ENCODE measurements at regions not wholly inside any gene's neighbourhood (a gene's known extent, or its start where the extent isn't known, plus 50 kb on each side); places are given as distances from the start of the nearest gene placed in this dataset.

- Histone ChIP-seq H3K79me1 (ENCODE audit: low read depth, low read length) (no peaks in the 10 kb centered on the region), H2BK20ac (ENCODE audit: low read length) (no peak overlapping the region), H3K56ac (replicated peaks; ENCODE audit: insufficient read length, low read depth, low read length) (no peak overlapping the region), H3K4me3 (ENCODE audit: extremely low read depth in 1 of 4, insufficient read depth in 2 of 4, low read depth in 3 of 4, low read length in 4 of 4) (peak overlapping the region in 1 of 4 experiments; percentile 20; a peak in 1 of 8 replicates), H3K27ac (ENCODE audit: low read depth, low read length) (no peak overlapping the region), H4K8ac (ENCODE audit: extremely low read depth, insufficient read depth, low read length) (no peak overlapping the region), H2BK15ac (ENCODE audit: low read length) (no peak overlapping the region), H3K18ac (ENCODE audit: extremely low read depth, low read length) (no peak overlapping the region), H2BK12ac (ENCODE audit: low read depth, low read length) (no peak overlapping the region), H3K23me2 (ENCODE audit: low read depth, low read length) (no peaks in the 10 kb centered on the region), H3K9ac (replicated peaks in 1 of 4; ENCODE audit: extremely low read depth in 1 of 4, low read depth in 3 of 4, low read length in 3 of 4) (no peak overlapping the region), H2AFZ (ENCODE audit: low read length) (no peak overlapping the region), H2AK5ac (ENCODE audit: low read depth, low read length) (no peak overlapping the region), H3K23ac (ENCODE audit: insufficient read length) (no peak overlapping the region), H3K4me2 (ENCODE audit: insufficient read depth in 1 of 2, low read depth in 2 of 2, low read length in 2 of 2) (peak overlapping the region in 1 of 2 experiments; percentile 19; a peak in 1 of 4 replicates), H4K91ac (replicated peaks; ENCODE audit: insufficient read length, low read length) (no peak overlapping the region), H2BK120ac (replicated peaks; ENCODE audit: low read depth, low read length) (no peak overlapping the region), H3K79me2 (ENCODE audit: control insufficient read depth in 1 of 2, insufficient read depth in 2 of 2, low read length in 2 of 2) (no peaks in the 10 kb centered on the region), H3K4me1 (replicated peaks in 1 of 4; ENCODE audit: control insufficient read depth in 3 of 4, insufficient read depth in 4 of 4, low read length in 3 of 4) (peaks cover 0 to 26% (median 4%) of the 10 kb centered on the region in 4 experiments; a peak in 2 of 7 replicates), H2BK5ac (ENCODE audit: low read depth, low read length) (no peak overlapping the region), H4K5ac (ENCODE audit: insufficient read length, low read depth, low read length) (peak overlapping the region; percentile 37), H3K9me3 (ENCODE audit: insufficient read depth in 2 of 2, low read depth in 1 of 2, low read length in 1 of 2) (peaks cover 7 to 9% of the 10 kb centered on the region in 2 experiments), H4K20me1 (replicated peaks in 1 of 2; ENCODE audit: control insufficient read depth in 1 of 2, insufficient read depth in 2 of 2, low read length in 2 of 2) (no peaks in the 10 kb centered on the region), H3K27me3 (replicated peaks in 1 of 4; ENCODE audit: control insufficient read depth in 3 of 4, extremely low read depth in 1 of 4, insufficient read depth in 3 of 4, low read length in 3 of 4) (no peaks in the 10 kb centered on the region), H3K4ac (replicated peaks; ENCODE audit: insufficient read length, low read depth, low read length) (no peak overlapping the region), H3K14ac (ENCODE audit: insufficient read length) (no peak overlapping the region), H3K36me3 (ENCODE audit: control insufficient read depth in 2 of 4, insufficient read depth in 4 of 4, low read length in 3 of 4) (peaks cover 0 to 6% (median 0%) of the 10 kb centered on the region in 4 experiments; a peak in 2 of 8 replicates)
- TF ChIP-seq RNF2 (IDR thresholded peaks at IDR 0.05; ENCODE audit: borderline replicate concordance, low read depth, low read length, missing control alignments, poor library complexity, severe bottlenecking) = no peak
- TF ChIP-seq TEAD4 (IDR thresholded peaks at IDR 0.05; ENCODE audit: low read depth, low read length) = no peak
- TF ChIP-seq GTF2F1 (IDR thresholded peaks at IDR 0.05; ENCODE audit: borderline replicate concordance, low read depth, low read length) = no peak
- no peak for TF ChIP-seq SAP30 (IDR thresholded peaks at IDR 0.05; ENCODE audit: insufficient read depth, insufficient replicate concordance, low read length)
- TF ChIP-seq NANOG (IDR thresholded peaks at IDR 0.05; ENCODE audit: insufficient read depth, low read depth, low read length, poor library complexity, severe bottlenecking) = no peak
- no peak for TF ChIP-seq BRCA1 (IDR thresholded peaks at IDR 0.05; ENCODE audit: low read depth, low read length)
- TF ChIP-seq ASH2L (IDR thresholded peaks at IDR 0.05; ENCODE audit: low read length) = no peak
- no peak for DNase-seq (ENCODE audit: low read depth in 1 of 2, low spot score in 2 of 2)
- WGBS, 2 experiments (ENCODE audit: extremely low coverage in 1 of 2, insufficient coverage in 1 of 2, insufficient read length in 1 of 2, insufficient replicate concordance in 2 of 2, low coverage in 1 of 2, low lambda C conversion rate in 2 of 2, missing lambda C conversion rate in 1 of 2) = 33% methylated on average over 1 of the region's 1 CpG; no CpG with 5 or more reads in 1 of the 2 experiments
- FAIRE-seq = no peak
- CTCF ChIA-PET (ENCODE audit: partially characterized antibody) = no interaction called here
- POLR2A ChIA-PET (ENCODE audit: partially characterized antibody) = no interaction called here
These were observed 534.6 kb upstream of the PTBP2 start for GRCh38 chr1:96187020-96187419.

Measured in H1 (cell line).